NB4 (cell line): ENCODE measurements at regions not wholly inside any gene's neighbourhood (a gene's known extent, or its start where the extent isn't known, plus 50 kb on each side); places are given as distances from the start of the nearest gene placed in this dataset.

Experiments
- DNase-seq: peaks from one replicate; pipeline ENCODE4 v3.0.0; 2010; ENCODE audit warnings: low read depth
- H3K4me3 ChIP-seq: one replicate; pipeline ENCODE4 v1.5.1; 2011; ENCODE audit warnings: mild to moderate bottlenecking, low read depth, low read length, moderate library complexity
- MYC ChIP-seq: IDR thresholded peaks from 2 replicates; pipeline ENCODE4 v1.6.1; 2011; ENCODE audit warnings: low read depth, low read length
- POLR2A ChIP-seq: IDR thresholded peaks from 2 replicates; pipeline ENCODE4 v1.6.1; 2011; ENCODE audit warnings: mild to moderate bottlenecking; ENCODE audit not compliant: insufficient read length; ENCODE audit errors: extremely low read depth
- TF ChIP-seq, protein P1 (sequence below): IDR thresholded peaks from 2 replicates; pipeline ENCODE4 v1.6.1; 2011; ENCODE audit warnings: low read depth, low read length
- TF ChIP-seq, protein P2 (sequence below): IDR thresholded peaks from one replicate; pipeline ENCODE4 v1.5.1; 2012; ENCODE audit warnings: low read depth, low read length

DNA sequence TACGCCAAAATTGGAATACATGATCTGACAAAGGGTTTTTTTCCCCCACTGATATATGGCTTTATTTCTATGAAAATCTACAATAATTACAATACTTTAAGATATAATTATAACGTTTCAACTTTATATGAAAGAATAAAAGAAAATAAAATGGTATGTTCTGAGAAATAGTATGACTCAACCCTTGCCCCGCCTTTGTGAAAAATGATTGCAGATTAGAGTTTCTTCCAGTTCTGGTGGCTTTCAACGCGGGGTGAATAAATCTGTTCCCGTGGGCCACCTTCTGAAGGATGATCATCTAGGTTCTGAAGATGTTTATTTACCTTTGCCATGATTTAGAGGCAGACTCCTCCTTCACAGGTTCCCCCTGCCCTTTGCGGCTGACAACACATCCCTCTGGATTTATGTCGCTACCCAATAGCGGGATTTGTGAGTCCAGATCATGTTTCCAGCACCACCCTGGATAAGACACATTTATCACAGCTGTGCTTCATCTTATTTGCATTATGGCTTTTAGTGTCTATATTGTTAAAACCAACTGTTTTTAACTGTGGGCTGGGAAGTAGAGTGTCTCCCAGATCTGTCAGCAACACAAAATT lies 607.0 kb upstream of the KIRREL3 start:
- no peak for DNase-seq
- no peak for TF ChIP-seq POLR2A
- TF ChIP-seq, protein P1, sequence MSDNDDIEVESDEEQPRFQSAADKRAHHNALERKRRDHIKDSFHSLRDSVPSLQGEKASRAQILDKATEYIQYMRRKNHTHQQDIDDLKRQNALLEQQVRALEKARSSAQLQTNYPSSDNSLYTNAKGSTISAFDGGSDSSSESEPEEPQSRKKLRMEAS = no peak
- no peak for TF ChIP-seq MYC
- TF ChIP-seq, protein P2, sequence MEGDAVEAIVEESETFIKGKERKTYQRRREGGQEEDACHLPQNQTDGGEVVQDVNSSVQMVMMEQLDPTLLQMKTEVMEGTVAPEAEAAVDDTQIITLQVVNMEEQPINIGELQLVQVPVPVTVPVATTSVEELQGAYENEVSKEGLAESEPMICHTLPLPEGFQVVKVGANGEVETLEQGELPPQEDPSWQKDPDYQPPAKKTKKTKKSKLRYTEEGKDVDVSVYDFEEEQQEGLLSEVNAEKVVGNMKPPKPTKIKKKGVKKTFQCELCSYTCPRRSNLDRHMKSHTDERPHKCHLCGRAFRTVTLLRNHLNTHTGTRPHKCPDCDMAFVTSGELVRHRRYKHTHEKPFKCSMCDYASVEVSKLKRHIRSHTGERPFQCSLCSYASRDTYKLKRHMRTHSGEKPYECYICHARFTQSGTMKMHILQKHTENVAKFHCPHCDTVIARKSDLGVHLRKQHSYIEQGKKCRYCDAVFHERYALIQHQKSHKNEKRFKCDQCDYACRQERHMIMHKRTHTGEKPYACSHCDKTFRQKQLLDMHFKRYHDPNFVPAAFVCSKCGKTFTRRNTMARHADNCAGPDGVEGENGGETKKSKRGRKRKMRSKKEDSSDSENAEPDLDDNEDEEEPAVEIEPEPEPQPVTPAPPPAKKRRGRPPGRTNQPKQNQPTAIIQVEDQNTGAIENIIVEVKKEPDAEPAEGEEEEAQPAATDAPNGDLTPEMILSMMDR = no peak

GRCh38 chr11:127601578-127601977 lies 601.0 kb upstream of the KIRREL3 start:
- H3K4me3 ChIP-seq = no peak overlapping the region
- TF ChIP-seq, protein P1 = no peak
- TF ChIP-seq, protein P2 = no peak
- TF ChIP-seq MYC (no peak), POLR2A (no peak)
- DNase-seq = no peak

More for the DNA sequence above, 607.0 kb upstream of the KIRREL3 start:
- no peak overlapping the region for H3K4me3 ChIP-seq

- TF ChIP-seq, protein P2 = no peak
- TF ChIP-seq POLR2A (no peak), MYC (no peak)
- TF ChIP-seq, protein P1 = no peak
- no peak overlapping the region for H3K4me3 ChIP-seq
- no peak for DNase-seq
These were observed 600.1 kb upstream of the KIRREL3 start for GRCh38 chr11:127600674-127601073.

GRCh38 chr11:127598476-127598875 lies 597.9 kb upstream of the KIRREL3 start:
- H3K4me3 ChIP-seq = no peak overlapping the region
- no peak for TF ChIP-seq POLR2A
- no peak for TF ChIP-seq MYC
- TF ChIP-seq, protein P1 = no peak
- TF ChIP-seq, protein P2 = no peak
- DNase-seq = peak; percentile 11

DNA sequence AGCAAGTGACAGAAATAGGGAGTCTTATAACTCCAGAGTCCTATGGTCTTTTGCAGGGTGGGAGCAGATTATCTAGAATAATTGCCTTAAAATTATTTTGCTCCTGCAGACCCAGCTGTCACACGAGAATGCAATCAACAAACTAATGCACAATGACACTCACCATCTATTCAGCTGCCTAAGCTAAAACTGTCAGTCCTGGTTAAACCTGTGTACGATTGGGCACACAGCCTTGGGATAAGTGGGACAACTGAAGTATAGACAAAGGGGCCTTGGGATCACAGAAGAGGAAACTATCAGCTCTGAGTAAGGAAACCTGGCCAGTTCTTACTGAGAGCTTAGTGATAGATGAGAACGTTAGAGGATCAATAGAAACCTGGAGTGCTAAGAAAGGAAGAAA lies 595.9 kb upstream of the KIRREL3 start:
- no peak overlapping the region for H3K4me3 ChIP-seq
- TF ChIP-seq POLR2A = no peak
- TF ChIP-seq, protein P2 = no peak
- TF ChIP-seq MYC = no peak
- TF ChIP-seq, protein P1 = no peak
- no peak for DNase-seq
